DOHH2 (cell line): ENCODE measurements at regions not wholly inside any gene's neighbourhood (a gene's known extent, or its start where the extent isn't known, plus 50 kb on each side); places are given as distances from the start of the nearest gene placed in this dataset.

Source experiments
- H3F3A ChIP-seq: fragments of 200-600 bp; sonication (generic), shearing (Covaris generic); 2 replicates; pipeline ENCODE4 v1.6.0; 2016; ENCODE audit warnings: antibody characterized with exemption, mild to moderate bottlenecking; ENCODE audit not compliant: control insufficient read depth, insufficient read depth
- H3K27ac ChIP-seq: fragments of 200-600 bp; sonication (generic); 2 replicates; pipeline ENCODE4 v1.5.1; 2014; ENCODE audit warnings: low read depth, mild to moderate bottlenecking, low read length, moderate library complexity
- H3K27me3 ChIP-seq: fragments of 200-600 bp; sonication (generic); 2 replicates; pipeline ENCODE4 v1.6.1; 2014; ENCODE audit warnings: mild to moderate bottlenecking, low read length, mixed read lengths; ENCODE audit not compliant: control insufficient read depth
- H3K36me3 ChIP-seq: fragments of 200-600 bp; sonication (generic); 2 replicates; pipeline ENCODE4 v1.6.1; 2014; ENCODE audit warnings: mild to moderate bottlenecking, low read length, moderate library complexity, mixed read lengths; ENCODE audit not compliant: control insufficient read depth
- H3K4me1 ChIP-seq: fragments of 200-600 bp; sonication (generic); 2 replicates; pipeline ENCODE4 v1.6.1; 2014; ENCODE audit warnings: mild to moderate bottlenecking, low read length, mixed read lengths; ENCODE audit not compliant: control insufficient read depth
- H3K4me2 ChIP-seq: fragments of 200-600 bp; sonication (generic); 2 replicates; pipeline ENCODE4 v1.6.0; 2014; ENCODE audit warnings: mild to moderate bottlenecking, low read length, moderate library complexity
- H3K4me3 ChIP-seq: fragments of 200-600 bp; sonication (generic); 2 replicates; pipeline ENCODE4 v1.5.1; 2014; ENCODE audit warnings: mild to moderate bottlenecking, low read length, mixed read lengths
- H3K79me2 ChIP-seq: fragments of 200-600 bp; sonication (generic); 2 replicates; pipeline ENCODE4 v1.6.1; 2014; ENCODE audit warnings: mild to moderate bottlenecking, low read length, mixed read lengths; ENCODE audit not compliant: control insufficient read depth
- H3K9me2 ChIP-seq: fragments of 200-600 bp; sonication (generic); replicated peaks from 2 replicates; pipeline ENCODE4 v1.6.1; 2014; ENCODE audit warnings: mild to moderate bottlenecking, low read length, mixed read lengths; ENCODE audit not compliant: control insufficient read depth
- H3K9me3 ChIP-seq: fragments of 200-600 bp; sonication (generic); 2 replicates; pipeline ENCODE4 v1.6.1; 2014; ENCODE audit warnings: antibody characterized with exemption, low read length, mixed read lengths; ENCODE audit not compliant: control insufficient read depth, insufficient read depth
- H4K20me1 ChIP-seq: fragments of 200-600 bp; sonication (generic); 2 replicates; pipeline ENCODE4 v1.6.0; 2014; ENCODE audit warnings: low read depth, mild to moderate bottlenecking, antibody characterized with exemption, low read length, moderate library complexity; ENCODE audit not compliant: control insufficient read depth, insufficient read depth
- CTCF ChIP-seq: fragments of 200-600 bp; sonication (generic); IDR thresholded peaks from one replicate; pipeline ENCODE4 v1.5.1; 2014; ENCODE audit warnings: antibody characterized with exemption, mild to moderate bottlenecking, low read depth, low read length; ENCODE audit not compliant: poor library complexity, severe bottlenecking
- EZH2phosphoT487 ChIP-seq: fragments of 200-600 bp; sonication (generic); IDR thresholded peaks from 2 replicates; pipeline ENCODE4 v1.6.1; 2017; ENCODE audit warnings: borderline replicate concordance, mild to moderate bottlenecking, antibody characterized with exemption, low read length, moderate library complexity, mixed read lengths

GRCh38 chr4:145278341-145279121 lies 98.1 kb upstream of the OTUD4 start:
- Histone ChIP-seq H3K4me2 (no peak overlapping the region), H3K79me2 (no peaks in the 10 kb centered on the region), H3K9me2 (no peaks in the 10 kb centered on the region), H3K36me3 (no peaks in the 10 kb centered on the region), H3F3A (no peaks in the 10 kb centered on the region), H4K20me1 (no peaks in the 10 kb centered on the region), H3K27ac (no peak overlapping the region), H3K27me3 (no peaks in the 10 kb centered on the region), H3K4me1 (no peaks in the 10 kb centered on the region), H3K4me3 (no peak overlapping the region), H3K9me3 (no peaks in the 10 kb centered on the region)
- no peak for TF ChIP-seq CTCF
- TF ChIP-seq EZH2phosphoT487, result no peak

GRCh38 chr4:145277011-145277410 lies 96.6 kb upstream of the OTUD4 start:
- Histone ChIP-seq H3K9me3 (no peaks in the 10 kb centered on the region), H3K4me2 (no peak overlapping the region), H3K9me2 (no peaks in the 10 kb centered on the region), H3K36me3 (no peaks in the 10 kb centered on the region), H3K4me3 (no peak overlapping the region), H3K27ac (no peak overlapping the region), H3K79me2 (no peaks in the 10 kb centered on the region), H3K4me1 (no peaks in the 10 kb centered on the region), H4K20me1 (no peaks in the 10 kb centered on the region), H3K27me3 (no peaks in the 10 kb centered on the region), H3F3A (no peaks in the 10 kb centered on the region)
- TF ChIP-seq CTCF (no peak), EZH2phosphoT487 (no peak)

- Histone ChIP-seq H3K9me3 (no peaks in the 10 kb centered on the region), H3K27ac (no peak overlapping the region), H3K9me2 (no peaks in the 10 kb centered on the region), H3F3A (no peaks in the 10 kb centered on the region), H3K36me3 (no peaks in the 10 kb centered on the region), H3K27me3 (no peaks in the 10 kb centered on the region), H3K4me1 (no peaks in the 10 kb centered on the region), H4K20me1 (no peaks in the 10 kb centered on the region), H3K79me2 (no peaks in the 10 kb centered on the region), H3K4me2 (no peak overlapping the region), H3K4me3 (no peak overlapping the region)
- TF ChIP-seq EZH2phosphoT487, result no peak
- TF ChIP-seq CTCF, result no peak
Measured at GRCh38 chr4:145276050-145276449, 95.7 kb upstream of the OTUD4 start.

- Histone ChIP-seq H3F3A (no peaks in the 10 kb centered on the region), H3K36me3 (no peaks in the 10 kb centered on the region), H3K27ac (no peak overlapping the region), H3K79me2 (no peaks in the 10 kb centered on the region), H4K20me1 (no peaks in the 10 kb centered on the region), H3K9me3 (no peaks in the 10 kb centered on the region), H3K9me2 (no peaks in the 10 kb centered on the region), H3K4me1 (no peaks in the 10 kb centered on the region), H3K4me2 (no peak overlapping the region), H3K4me3 (no peak overlapping the region), H3K27me3 (no peaks in the 10 kb centered on the region)
- no peak for TF ChIP-seq CTCF
- TF ChIP-seq EZH2phosphoT487, result no peak
Measured at GRCh38 chr4:145271194-145271593, 90.8 kb upstream of the OTUD4 start.
